Heart right ventricle (tissue), 16 donors: ENCODE measurements at regions not wholly inside any gene's neighbourhood (a gene's known extent, or its start where the extent isn't known, plus 50 kb on each side); places are given as distances from the start of the nearest gene placed in this dataset.
"Not testable (repeated sequence)": the region's sequence is repeated elsewhere in the genome, so short reads cannot be mapped to it uniquely, and the experiment has no call there.

ENCODE experiments used
- ATAC-seq, 8 donors: fragments of 200-7000 bp; cut with Tn5 transposase; one replicate each; pipeline ENCODE4 v1.9.1; 2020; ENCODE audit warnings: mild to moderate bottlenecking in 8 of 8, moderate library complexity in 8 of 8, moderate number of reproducible peaks in 1 of 8
- DNase-seq, 2 donors: peaks; one replicate each; pipeline ENCODE4 v3.0.0-alpha.2; 2020
- H3K27ac ChIP-seq, 10 donors: fragments of 200-600 bp; sonication (generic) in 2 of 10; one replicate each; pipeline versions ENCODE4 v1.5.0 to v1.8.0; 2020 to 2022; ENCODE audit warnings: mild to moderate bottlenecking in 3 of 10
- H3K27me3 ChIP-seq, 7 donors: fragments of 200-600 bp; one replicate each; pipeline ENCODE4 v1.8.0; 2021 to 2022; ENCODE audit warnings: mild to moderate bottlenecking in 2 of 7
- H3K36me3 ChIP-seq, 9 donors: fragments of 200-600 bp; sonication (generic) in 1 of 9; one replicate each; pipeline versions ENCODE4 v1.5.0 to v1.8.0; 2020 to 2022; ENCODE audit warnings: mild to moderate bottlenecking in 2 of 9
- H3K4me1 ChIP-seq, 9 donors: fragments of 200-600 bp; sonication (generic) in 1 of 9; one replicate each; pipeline versions ENCODE4 v1.5.0 to v1.8.0; 2020 to 2022; ENCODE audit warnings: mild to moderate bottlenecking in 4 of 9
- H3K4me3 ChIP-seq, 10 donors: fragments of 200-600 bp; sonication (generic) in 2 of 10; one replicate each; pipeline versions ENCODE4 v1.5.0 to v1.8.0; 2020 to 2022; ENCODE audit warnings: mild to moderate bottlenecking in 7 of 10, moderate library complexity in 2 of 10
- H3K9me3 ChIP-seq, 11 donors: fragments of 200-600 bp in 10 of 11; sonication (generic) in 2 of 11; one replicate each; pipeline versions ENCODE4 v1.5.0 to v1.8.0; 2013 to 2022; ENCODE audit warnings: mild to moderate bottlenecking in 2 of 11, control low read depth in 1 of 11, moderate library complexity in 1 of 11
- CTCF ChIP-seq, 9 donors: fragments of 200-600 bp; sonication (generic) in 2 of 9; IDR thresholded peaks; one replicate each; pipeline versions ENCODE4 v1.5.0 to v1.8.0; 2021 to 2022; ENCODE audit warnings: antibody characterized with exemption in 9 of 9, mild to moderate bottlenecking in 5 of 9, moderate library complexity in 1 of 9
- WGBS, 2 donors: extraction: QIAGEN DNeasy Blood & Tissue Kit; methylation state at CpG; one replicate each; pipeline ENCODE4 v1.1.7; 2013; ENCODE audit warnings: inconsistent platforms in 1 of 2; 5-methylcytosine and 5-hydroxymethylcytosine counted together
- intact Hi-C, 10 donors: fragments of 100-400 bp; cut with DNase I; formaldehyde crosslinking; loops; one replicate each; pipeline versions ENCODE4 v1.11.1 to v1.14.2; 2022
- donor health status: Arrhythmogenic right ventricular cardiomyopathy.
- donor health status: ischemic (EF 13 %, LVEDD 7.1; RV severe dilation, severe dysfunction).
- donor health status: healthy with polysubstance abuse.
- donor health status: DM: no; HTN: yes; CAD: no.
- donor health status: DM: no; HTN: no; CAD: no.
- donor health status: ischemic (EF 25% LVEDD 6.9; RV normal size, moderate dysfunction).
- donor health status: ischemic (EF 25% LVEDD 5.7; RV mildly dilated, moderate dysfunction).
- donor health status: healthy.
- donor health status: DM: yes; HTN: yes; CAD: no.
- donor health status: Ischemic cardiomyopathy.
- donor health status: ischemic (EF 35%, LVEDD 5.7; RV mildly dilated, moderate dysfunction).
- donor health status: nonischemic (EF 11% LVEDD 7.7; RV severe dilation, severe dysfunction).
- donor health status: DM: yes; HTN: yes; CAD: no.
- donor health status: PGD.
- donor health status: ischemic (EF 29% LVEDD 5.4; RV normal size, mild dysfunction).
- donor health status: nonischemic (EF 23%, LVEDD 6.1; RV moderate dilation, normal function).

- no peak for TF ChIP-seq CTCF (IDR thresholded peaks at IDR 0.05)
- no peak for ATAC-seq
- Histone ChIP-seq H3K27me3 (peaks cover 0 to 9% (median 0%) of the 10 kb centered on the region in 7 donors), H3K27ac (no peak overlapping the region), H3K4me3 (no peak overlapping the region), H3K4me1 (peaks cover 0 to 2% (median 0%) of the 10 kb centered on the region in 9 donors), H3K9me3 (no peaks in the 10 kb centered on the region), H3K36me3 (no peaks in the 10 kb centered on the region)
- intact Hi-C loops, result no loop called here
- DNase-seq, result no peak
- 80 to 83% methylated on average over 7 of the region's 7 CpGs for WGBS, 2 donors
Observed at GRCh38 chr2:16221461-16222010, 281.2 kb downstream of the MYCN start.

GRCh38 chr2:16219292-16219975, 279.1 kb downstream of the MYCN start:
- no peak overlapping the region for H3K27ac ChIP-seq
- ATAC-seq (no peak), DNase-seq (no peak)
- intact Hi-C loops, result loop anchor here in 4 of 10 donors (5.0 to 10.0 kb wide), 4 partner anchors 277 to 585 kb away; partner anchors contain the start of gene MYCN (in 1 of the 4)
- no peak overlapping the region for H3K4me3 ChIP-seq
- H3K27me3 ChIP-seq, result peaks cover 0 to 6% (median 0%) of the 10 kb centered on the region in 7 donors
- no peaks in the 10 kb centered on the region for H3K9me3 ChIP-seq
- H3K36me3 ChIP-seq, result no peaks in the 10 kb centered on the region
- peaks cover 0 to 11% (median 4%) of the 10 kb centered on the region in 9 donors for H3K4me1 ChIP-seq
- no peak for TF ChIP-seq CTCF (IDR thresholded peaks at IDR 0.05)
- 94 to 96% methylated on average over 9 of the region's 9 CpGs for WGBS, 2 donors

GRCh38 chr2:16218625-16219024, 278.3 kb downstream of the MYCN start:
- Histone ChIP-seq H3K27ac (no peak overlapping the region), H3K27me3 (no peaks in the 10 kb centered on the region), H3K36me3 (no peaks in the 10 kb centered on the region), H3K9me3 (no peaks in the 10 kb centered on the region), H3K4me1 (peaks cover 0 to 11% (median 4%) of the 10 kb centered on the region in 9 donors), H3K4me3 (no peak overlapping the region)
- DNase-seq, result no peak
- 37 to 54% methylated on average over 3 of the region's 3 CpGs for WGBS, 2 donors
- TF ChIP-seq CTCF (IDR thresholded peaks at IDR 0.05), result peak in 7 of 9 donors; percentile 34 to 54 (median 44)
- intact Hi-C loops, result loop anchor here in 4 of 10 donors (5.0 to 10.0 kb wide), 4 partner anchors 276 to 584 kb away; partner anchors contain the start of gene MYCN (in 1 of the 4)
- no peak for ATAC-seq

GRCh38 chr2:16218161-16218560, 277.8 kb downstream of the MYCN start:
- intact Hi-C loops, result loop anchor here in 4 of 10 donors (5.0 to 10.0 kb wide), 4 partner anchors 276 to 583 kb away; partner anchors contain the start of gene MYCN (in 1 of the 4)
- 81 to 90% methylated on average over 5 of the region's 5 CpGs for WGBS, 2 donors
- Histone ChIP-seq H3K27ac (no peak overlapping the region), H3K27me3 (no peaks in the 10 kb centered on the region), H3K4me3 (no peak overlapping the region), H3K9me3 (no peaks in the 10 kb centered on the region), H3K4me1 (peaks cover 0 to 11% (median 4%) of the 10 kb centered on the region in 9 donors), H3K36me3 (no peaks in the 10 kb centered on the region)
- ATAC-seq, result no peak
- TF ChIP-seq CTCF (IDR thresholded peaks at IDR 0.05), result no peak
- no peak for DNase-seq

GRCh38 chr2:16217741-16218140, 277.4 kb downstream of the MYCN start:
- peaks cover 0 to 11% (median 4%) of the 10 kb centered on the region in 9 donors for H3K4me1 ChIP-seq
- not testable (repeated sequence) for H3K4me3 ChIP-seq, ATAC-seq, H3K9me3 ChIP-seq, DNase-seq, H3K36me3 ChIP-seq, H3K27ac ChIP-seq, H3K27me3 ChIP-seq
- intact Hi-C loops, result loop anchor here in 4 of 10 donors (5.0 to 10.0 kb wide), 4 partner anchors 275 to 583 kb away; partner anchors contain the start of gene MYCN (in 1 of the 4)
- 96% methylated on average over 8 of the region's 8 CpGs for WGBS, 2 donors
